ENCODE measurements at regions not wholly inside any gene's neighbourhood (a gene's known extent, or its start where the extent isn't known, plus 50 kb on each side); places are given as distances from the start of the nearest gene placed in this dataset.

GRCh38 chr20:4074877-4075455 lies 59.6 kb upstream of the RNF24 start:
- TF ChIP-seq POLR2AphosphoS5 (IDR thresholded peaks at IDR 0.05; ENCODE audit: low read depth) (no peak), EZH2 (IDR thresholded peaks at IDR 0.05; ENCODE audit: low read depth, unreplicated experiment) (no peak)
- TF ChIP-seq, protein P1, sequence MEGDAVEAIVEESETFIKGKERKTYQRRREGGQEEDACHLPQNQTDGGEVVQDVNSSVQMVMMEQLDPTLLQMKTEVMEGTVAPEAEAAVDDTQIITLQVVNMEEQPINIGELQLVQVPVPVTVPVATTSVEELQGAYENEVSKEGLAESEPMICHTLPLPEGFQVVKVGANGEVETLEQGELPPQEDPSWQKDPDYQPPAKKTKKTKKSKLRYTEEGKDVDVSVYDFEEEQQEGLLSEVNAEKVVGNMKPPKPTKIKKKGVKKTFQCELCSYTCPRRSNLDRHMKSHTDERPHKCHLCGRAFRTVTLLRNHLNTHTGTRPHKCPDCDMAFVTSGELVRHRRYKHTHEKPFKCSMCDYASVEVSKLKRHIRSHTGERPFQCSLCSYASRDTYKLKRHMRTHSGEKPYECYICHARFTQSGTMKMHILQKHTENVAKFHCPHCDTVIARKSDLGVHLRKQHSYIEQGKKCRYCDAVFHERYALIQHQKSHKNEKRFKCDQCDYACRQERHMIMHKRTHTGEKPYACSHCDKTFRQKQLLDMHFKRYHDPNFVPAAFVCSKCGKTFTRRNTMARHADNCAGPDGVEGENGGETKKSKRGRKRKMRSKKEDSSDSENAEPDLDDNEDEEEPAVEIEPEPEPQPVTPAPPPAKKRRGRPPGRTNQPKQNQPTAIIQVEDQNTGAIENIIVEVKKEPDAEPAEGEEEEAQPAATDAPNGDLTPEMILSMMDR (conservative IDR thresholded peaks at IDR 0.05; ENCODE audit: low read depth in 2 of 2) = peak; percentile 10 to 16; a peak in 1 of 4 replicates

Measured in GM23338 (cell line).